ENCODE measurements at regions not wholly inside any gene's neighbourhood (a gene's known extent, or its start where the extent isn't known, plus 50 kb on each side); places are given as distances from the start of the nearest gene placed in this dataset.

GRCh38 chr6:870096-870495 lies 177.2 kb upstream of the EXOC2 start:
- TF ChIP-seq TP53 (CRISPR knock-in tag; IDR thresholded peaks at IDR 0.05) = no peak
- no peak for TF ChIP-seq ATF6 (CRISPR knock-in tag; IDR thresholded peaks at IDR 0.05)
- TF ChIP-seq ATF2 (CRISPR knock-in tag; IDR thresholded peaks at IDR 0.05; ENCODE audit: borderline replicate concordance, low read depth) = no peak
- no peak for TF ChIP-seq ZNF138 (CRISPR knock-in tag; conservative IDR thresholded peaks at IDR 0.05)
- no peak for TF ChIP-seq NFYB (CRISPR knock-in tag; conservative IDR thresholded peaks at IDR 0.05; ENCODE audit: low read depth)
- TF ChIP-seq CTCF (IDR thresholded peaks at IDR 0.05) = no peak
- TF ChIP-seq JUN (CRISPR knock-in tag; IDR thresholded peaks at IDR 0.05) = no peak
- TF ChIP-seq E2F1 (CRISPR knock-in tag; IDR thresholded peaks at IDR 0.05) = no peak
- no peak for TF ChIP-seq USF2 (CRISPR knock-in tag; IDR thresholded peaks at IDR 0.05)
- TF ChIP-seq CREM (CRISPR knock-in tag; IDR thresholded peaks at IDR 0.05) = no peak
- TF ChIP-seq SP1 (CRISPR knock-in tag; conservative IDR thresholded peaks at IDR 0.05) = no peak
- no peak for TF ChIP-seq MYBL2 (CRISPR knock-in tag; IDR thresholded peaks at IDR 0.05)
- no peak for TF ChIP-seq MAX (CRISPR knock-in tag; IDR thresholded peaks at IDR 0.05)
- TF ChIP-seq SMAD4 (CRISPR knock-in tag; IDR thresholded peaks at IDR 0.05) = no peak
